ENCODE measurements at regions not wholly inside any gene's neighbourhood (a gene's known extent, or its start where the extent isn't known, plus 50 kb on each side); places are given as distances from the start of the nearest gene placed in this dataset.
"Not testable (repeated sequence)": the region's sequence is repeated elsewhere in the genome, so short reads cannot be mapped to it uniquely, and the experiment has no call there.

- ATAC-seq: no peak
Measured at GRCh38 chr5:86671536-86671935, 53.8 kb downstream of the COX7C start.

GRCh38 chr5:86674069-86674468 is 56.3 kb downstream of the COX7C start:
- no peak for ATAC-seq

GRCh38 chr5:86675311-86675710 is 57.6 kb downstream of the COX7C start:
- ATAC-seq: no peak

- ATAC-seq: peak; percentile 61
Measured at GRCh38 chr5:86679529-86679928, 61.8 kb downstream of the COX7C start.

GRCh38 chr5:86679949-86680348 is 62.2 kb downstream of the COX7C start:
- ATAC-seq: no peak

GRCh38 chr5:86684222-86684621 is 66.5 kb downstream of the COX7C start:
- no peak for ATAC-seq

GRCh38 chr5:86686046-86686445 is 68.3 kb downstream of the COX7C start:
- ATAC-seq: no peak

- ATAC-seq: no peak
Measured at GRCh38 chr5:86688406-86688805, 70.7 kb downstream of the COX7C start.

GRCh38 chr5:86689103-86689729 is 71.5 kb downstream of the COX7C start:
- ATAC-seq: no peak

- no peak for ATAC-seq
Measured at GRCh38 chr5:86709157-86709881, 91.6 kb downstream of the COX7C start.

GRCh38 chr5:86716121-86716520 is 98.4 kb downstream of the COX7C start:
- ATAC-seq: no peak

GRCh38 chr5:86731319-86732117 is 113.8 kb downstream of the COX7C start:
- not testable (repeated sequence) for ATAC-seq

GRCh38 chr5:86735370-86735769 is 117.6 kb downstream of the COX7C start:
- no peak for ATAC-seq

GRCh38 chr5:86737579-86737978 is 119.8 kb downstream of the COX7C start:
- ATAC-seq: no peak

GRCh38 chr5:86748538-86749105 is 130.9 kb downstream of the COX7C start:
- ATAC-seq: no peak

- no peak for ATAC-seq
Measured at GRCh38 chr5:86749841-86750240, 132.1 kb downstream of the COX7C start.

GRCh38 chr5:86756839-86757238 is 139.1 kb downstream of the COX7C start:
- ATAC-seq: no peak

- no peak for ATAC-seq
Measured at GRCh38 chr5:86757824-86758223, 140.1 kb downstream of the COX7C start.

- ATAC-seq: no peak
Measured at GRCh38 chr5:86760661-86761060, 142.9 kb downstream of the COX7C start.

- no peak for ATAC-seq
Measured at GRCh38 chr5:86763929-86764328, 146.2 kb downstream of the COX7C start.

GRCh38 chr5:86765778-86766502 is 148.2 kb downstream of the COX7C start:
- no peak for ATAC-seq

- ATAC-seq: no peak
Measured at GRCh38 chr5:86768699-86769202, 151.0 kb downstream of the COX7C start.
